Mesenchymal stem cell (in vitro differentiated cells and primary cell): ENCODE measurements at regions not wholly inside any gene's neighbourhood (a gene's known extent, or its start where the extent isn't known, plus 50 kb on each side); places are given as distances from the start of the nearest gene placed in this dataset.

Source experiments
- DNase-seq: peaks from one replicate; pipeline ENCODE4 v3.0.0-alpha.2; 2013
- H2AFZ ChIP-seq: one replicate; pipeline ENCODE4 v1.6.1; 2013; ENCODE audit warnings: low read depth, mild to moderate bottlenecking, control low read depth, inconsistent platforms, low read length, moderate library complexity
- H2AK5ac ChIP-seq: 2 replicates; pipeline ENCODE4 v1.6.1; 2013; ENCODE audit warnings: low read length, moderate library complexity, mild to moderate bottlenecking, inconsistent platforms; ENCODE audit not compliant: severe bottlenecking
- H2BK120ac ChIP-seq: one replicate; pipeline ENCODE4 v1.6.1; 2013; ENCODE audit warnings: low read depth, mild to moderate bottlenecking, inconsistent platforms, low read length, moderate library complexity
- H2BK12ac ChIP-seq, 2 experiments: one replicate each; pipeline ENCODE4 v1.6.1; 2013; ENCODE audit warnings: inconsistent platforms in 2 of 2, low read length in 2 of 2, mild to moderate bottlenecking in 2 of 2, moderate library complexity in 2 of 2, control low read depth in 1 of 2
- H2BK15ac ChIP-seq: one replicate; pipeline ENCODE4 v1.6.1; 2013; ENCODE audit warnings: mild to moderate bottlenecking, low read depth, inconsistent platforms; ENCODE audit not compliant: poor library complexity, severe bottlenecking
- H2BK5ac ChIP-seq: 2 replicates; pipeline ENCODE4 v1.6.1; 2013; ENCODE audit warnings: low read depth, mild to moderate bottlenecking, low read length, control low read depth, inconsistent platforms; ENCODE audit not compliant: poor library complexity, severe bottlenecking
- H3K14ac ChIP-seq, 2 experiments: one replicate each; pipeline ENCODE4 v1.6.1; 2013; ENCODE audit warnings: inconsistent platforms in 2 of 2, low read length in 2 of 2, control low read depth in 1 of 2, mild to moderate bottlenecking in 1 of 2, moderate library complexity in 1 of 2
- H3K18ac ChIP-seq, 2 experiments: one replicate each; pipeline ENCODE4 v1.6.1; 2013; ENCODE audit warnings: inconsistent platforms in 2 of 2, low read length in 2 of 2, control low read depth in 1 of 2, low read depth in 1 of 2, mild to moderate bottlenecking in 1 of 2
- H3K23ac ChIP-seq, 2 experiments: one replicate each; pipeline ENCODE4 v1.6.1; 2013; ENCODE audit warnings: inconsistent platforms in 2 of 2, low read length in 2 of 2, mild to moderate bottlenecking in 2 of 2, moderate library complexity in 2 of 2, control low read depth in 1 of 2
- H3K27ac ChIP-seq: 2 replicates; pipeline ENCODE4 v1.5.1; 2013; ENCODE audit warnings: mild to moderate bottlenecking, moderate library complexity, low read length, control low read depth, inconsistent platforms; ENCODE audit not compliant: poor library complexity, severe bottlenecking
- H3K27me3 ChIP-seq, 2 experiments: 2 replicates each; pipeline versions ENCODE4 v1.6.1 to v1.7.0; 2013; ENCODE audit warnings: low read length in 2 of 2, mild to moderate bottlenecking in 2 of 2, moderate library complexity in 2 of 2, control low read depth in 1 of 2, inconsistent platforms in 1 of 2; ENCODE audit not compliant: control insufficient read depth in 1 of 2, insufficient read depth in 1 of 2
- H3K36me3 ChIP-seq, 2 experiments: 2 replicates each; pipeline versions ENCODE4 v1.6.1 to v1.7.0; 2013; ENCODE audit warnings: low read length in 2 of 2, control low read depth in 1 of 2, inconsistent platforms in 1 of 2, low read depth in 1 of 2, mild to moderate bottlenecking in 1 of 2; ENCODE audit not compliant: insufficient read depth in 2 of 2, control insufficient read depth in 1 of 2
- H3K4ac ChIP-seq, 2 experiments: one replicate each; pipeline ENCODE4 v1.6.1; 2013; ENCODE audit warnings: inconsistent platforms in 2 of 2, low read length in 2 of 2, mild to moderate bottlenecking in 2 of 2, moderate library complexity in 2 of 2, control low read depth in 1 of 2, low read depth in 1 of 2
- H3K4me1 ChIP-seq: 2 replicates; pipeline ENCODE4 v1.6.1; 2013; ENCODE audit warnings: low read depth, low read length, control low read depth; ENCODE audit not compliant: control insufficient read depth, insufficient read depth
- H3K4me2 ChIP-seq: 2 replicates; pipeline ENCODE4 v1.6.1; 2013; ENCODE audit warnings: low read length, mild to moderate bottlenecking, inconsistent platforms; ENCODE audit not compliant: poor library complexity, severe bottlenecking
- H3K4me3 ChIP-seq, 2 experiments: 2 replicates each; pipeline versions ENCODE4 v1.5.1 to v1.7.0; 2013; ENCODE audit warnings: low read length in 2 of 2, mild to moderate bottlenecking in 2 of 2, control low read depth in 1 of 2, low read depth in 1 of 2; ENCODE audit not compliant: insufficient read depth in 1 of 2
- H3K79me1 ChIP-seq: replicated peaks from 2 replicates; pipeline ENCODE4 v1.6.1; 2013; ENCODE audit warnings: mild to moderate bottlenecking, control low read depth, low read length, inconsistent platforms; ENCODE audit not compliant: poor library complexity, severe bottlenecking
- H3K9ac ChIP-seq: 2 replicates; pipeline ENCODE4 v1.7.0; 2013; ENCODE audit warnings: mild to moderate bottlenecking, low read length, moderate library complexity
- H3K9me3 ChIP-seq: 2 replicates; pipeline ENCODE4 v1.7.0; 2013; ENCODE audit warnings: mild to moderate bottlenecking, low read length; ENCODE audit not compliant: control insufficient read depth
- H4K8ac ChIP-seq: one replicate; pipeline ENCODE4 v1.6.1; 2013; ENCODE audit warnings: inconsistent platforms, mild to moderate bottlenecking, low read length, moderate library complexity
- H4K91ac ChIP-seq: one replicate; pipeline ENCODE4 v1.6.1; 2013; ENCODE audit warnings: mild to moderate bottlenecking, low read length, inconsistent platforms
- WGBS: methylation state at CpG from one replicate; pipeline ENCODE4 v1.1.7; 2013; ENCODE audit warnings: mixed read lengths; 5-methylcytosine and 5-hydroxymethylcytosine counted together

DNA sequence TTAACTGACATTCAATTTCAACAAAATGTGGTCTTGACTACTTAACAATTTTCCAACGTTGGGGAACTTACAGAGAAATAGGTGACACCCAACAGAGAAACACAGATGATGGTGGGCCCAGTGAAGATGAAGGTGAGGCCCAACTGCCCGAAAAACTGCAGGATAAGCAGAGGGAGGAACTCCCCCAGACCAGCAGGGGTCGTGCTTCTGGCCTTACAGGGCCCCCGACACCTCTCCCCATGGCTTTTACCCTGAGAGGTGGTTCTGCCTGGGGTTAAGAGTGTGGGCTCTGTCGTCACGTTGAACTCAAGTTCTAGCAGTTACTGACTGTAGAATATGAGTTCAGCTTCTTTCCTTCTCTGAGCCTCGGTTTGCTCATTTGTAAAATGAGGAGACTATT, 119.5 kb upstream of the SMIM21 start:
- Histone ChIP-seq H3K9me3 (no peaks in the 10 kb centered on the region), H3K4ac (no peak overlapping the region), H4K91ac (no peak overlapping the region), H3K9ac (no peak overlapping the region), H3K27ac (no peak overlapping the region), H3K4me2 (no peak overlapping the region), H3K14ac (no peak overlapping the region), H3K36me3 (no peaks in the 10 kb centered on the region), H3K27me3 (peaks cover 0 to 35% of the 10 kb centered on the region in 2 experiments), H3K23ac (no peak overlapping the region), H3K4me3 (no peak overlapping the region), H2BK12ac (no peak overlapping the region), H3K79me1 (no peaks in the 10 kb centered on the region), H2BK120ac (no peak overlapping the region), H2BK5ac (no peak overlapping the region), H2AK5ac (no peak overlapping the region), H3K18ac (no peak overlapping the region), H3K4me1 (no peaks in the 10 kb centered on the region), H2AFZ (no peak overlapping the region), H2BK15ac (no peak overlapping the region), H4K8ac (no peak overlapping the region)
- 78% methylated on average over 7 of the region's 7 CpGs for WGBS
- DNase-seq = no peak

- no peak overlapping the region for H3K27ac ChIP-seq
- no peaks in the 10 kb centered on the region for H3K4me1 ChIP-seq
These were observed 117.7 kb upstream of the SMIM21 start for GRCh38 chr18:75545189-75545588.

DNA sequence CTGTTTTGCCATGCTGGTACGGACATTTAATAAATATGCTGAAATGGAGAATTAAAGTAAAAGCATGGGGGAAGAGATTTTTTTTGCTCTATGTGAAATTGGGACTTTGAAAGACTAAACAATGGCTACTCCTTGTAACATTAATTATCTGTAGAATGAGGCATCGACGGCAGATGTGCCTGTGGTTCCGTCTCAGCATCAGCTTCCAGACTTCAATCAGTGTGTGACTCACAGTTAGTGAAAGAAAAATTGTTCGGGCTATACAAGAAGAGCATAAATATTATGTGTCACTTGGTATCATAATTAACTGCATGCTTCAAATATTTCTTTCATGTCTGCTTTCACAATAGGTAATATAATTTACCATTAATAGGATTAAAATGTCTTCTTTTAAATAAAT, 117.0 kb upstream of the SMIM21 start:
- Histone ChIP-seq H3K9me3 (no peaks in the 10 kb centered on the region), H2BK15ac (no peak overlapping the region), H2AFZ (no peak overlapping the region), H2AK5ac (no peak overlapping the region), H3K27me3 (peaks cover 0 to 14% of the 10 kb centered on the region in 2 experiments), H3K23ac (no peak overlapping the region), H2BK120ac (no peak overlapping the region), H3K4me2 (no peak overlapping the region), H4K8ac (no peak overlapping the region), H2BK12ac (no peak overlapping the region), H3K79me1 (no peaks in the 10 kb centered on the region), H3K27ac (no peak overlapping the region), H3K4ac (no peak overlapping the region), H3K4me3 (no peak overlapping the region), H3K14ac (no peak overlapping the region), H2BK5ac (no peak overlapping the region), H4K91ac (no peak overlapping the region), H3K36me3 (no peaks in the 10 kb centered on the region), H3K9ac (no peak overlapping the region), H3K18ac (no peak overlapping the region), H3K4me1 (no peaks in the 10 kb centered on the region)
- DNase-seq = peak; percentile 26
- 50% methylated on average over 4 of the region's 5 CpGs for WGBS

More at GRCh38 chr18:75545189-75545588, 117.7 kb upstream of the SMIM21 start:
- Histone ChIP-seq H3K23ac (no peak overlapping the region), H3K9ac (no peak overlapping the region), H2BK120ac (no peak overlapping the region), H3K9me3 (no peaks in the 10 kb centered on the region), H3K79me1 (no peaks in the 10 kb centered on the region), H3K4ac (no peak overlapping the region), H3K14ac (no peak overlapping the region), H4K91ac (no peak overlapping the region), H3K18ac (no peak overlapping the region), H2BK15ac (no peak overlapping the region), H4K8ac (no peak overlapping the region), H2AK5ac (no peak overlapping the region), H2BK5ac (no peak overlapping the region), H3K4me3 (no peak overlapping the region), H3K27me3 (peaks cover 0 to 21% of the 10 kb centered on the region in 2 experiments), H2AFZ (no peak overlapping the region), H3K36me3 (no peaks in the 10 kb centered on the region), H3K4me2 (no peak overlapping the region), H2BK12ac (no peak overlapping the region)
- WGBS = 90% methylated on average over 6 of the region's 6 CpGs
- no peak for DNase-seq

- no peak overlapping the region for H2BK120ac ChIP-seq
- H2BK12ac ChIP-seq = no peak overlapping the region
- H3K9me3 ChIP-seq = no peaks in the 10 kb centered on the region
- H3K36me3 ChIP-seq = no peaks in the 10 kb centered on the region
- DNase-seq = peak; percentile 19
- H3K4me3 ChIP-seq = no peak overlapping the region
- H3K18ac ChIP-seq = no peak overlapping the region
- no peak overlapping the region for H2AK5ac ChIP-seq
- no peaks in the 10 kb centered on the region for H3K79me1 ChIP-seq
- H3K4ac ChIP-seq = no peak overlapping the region
- H2BK15ac ChIP-seq = no peak overlapping the region
- no peak overlapping the region for H2AFZ ChIP-seq
- no peak overlapping the region for H3K27ac ChIP-seq
- H3K14ac ChIP-seq = no peak overlapping the region
- WGBS = 79% methylated on average over 10 of the region's 10 CpGs
- H2BK5ac ChIP-seq = no peak overlapping the region
- H3K9ac ChIP-seq = no peak overlapping the region
- peaks cover 0 to 9% of the 10 kb centered on the region in 2 experiments for H3K27me3 ChIP-seq
- H3K4me2 ChIP-seq = no peak overlapping the region
- H4K91ac ChIP-seq = no peak overlapping the region
- H3K4me1 ChIP-seq = no peaks in the 10 kb centered on the region
- no peak overlapping the region for H3K23ac ChIP-seq
- H4K8ac ChIP-seq = no peak overlapping the region
These were observed 116.6 kb upstream of the SMIM21 start for GRCh38 chr18:75544051-75544481.
